ENCODE measurements at regions not wholly inside any gene's neighbourhood (a gene's known extent, or its start where the extent isn't known, plus 50 kb on each side); places are given as distances from the start of the nearest gene placed in this dataset.

DNA sequence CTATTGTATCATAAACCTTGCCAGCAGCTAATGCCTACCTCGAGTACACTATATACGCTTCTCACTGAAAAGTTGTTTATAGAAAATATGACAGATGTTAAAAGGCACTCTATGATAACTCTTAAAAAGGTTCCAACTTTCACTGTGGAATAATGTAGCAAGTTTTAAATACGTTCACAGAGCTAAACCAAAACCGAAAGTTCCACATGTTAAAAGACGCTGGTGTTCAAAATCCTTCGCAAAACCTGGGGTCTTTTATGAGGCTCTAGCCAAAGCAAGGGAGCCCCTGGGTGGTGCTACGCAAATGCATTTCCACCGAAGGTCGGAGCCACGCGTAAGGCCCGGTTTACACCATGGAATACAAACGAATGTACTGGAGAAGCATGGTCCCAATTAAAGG, 103.7 kb upstream of the TENM3 start:
- H3K9me3 ChIP-seq, result no peaks in the 10 kb centered on the region
- TF ChIP-seq, protein P1, sequence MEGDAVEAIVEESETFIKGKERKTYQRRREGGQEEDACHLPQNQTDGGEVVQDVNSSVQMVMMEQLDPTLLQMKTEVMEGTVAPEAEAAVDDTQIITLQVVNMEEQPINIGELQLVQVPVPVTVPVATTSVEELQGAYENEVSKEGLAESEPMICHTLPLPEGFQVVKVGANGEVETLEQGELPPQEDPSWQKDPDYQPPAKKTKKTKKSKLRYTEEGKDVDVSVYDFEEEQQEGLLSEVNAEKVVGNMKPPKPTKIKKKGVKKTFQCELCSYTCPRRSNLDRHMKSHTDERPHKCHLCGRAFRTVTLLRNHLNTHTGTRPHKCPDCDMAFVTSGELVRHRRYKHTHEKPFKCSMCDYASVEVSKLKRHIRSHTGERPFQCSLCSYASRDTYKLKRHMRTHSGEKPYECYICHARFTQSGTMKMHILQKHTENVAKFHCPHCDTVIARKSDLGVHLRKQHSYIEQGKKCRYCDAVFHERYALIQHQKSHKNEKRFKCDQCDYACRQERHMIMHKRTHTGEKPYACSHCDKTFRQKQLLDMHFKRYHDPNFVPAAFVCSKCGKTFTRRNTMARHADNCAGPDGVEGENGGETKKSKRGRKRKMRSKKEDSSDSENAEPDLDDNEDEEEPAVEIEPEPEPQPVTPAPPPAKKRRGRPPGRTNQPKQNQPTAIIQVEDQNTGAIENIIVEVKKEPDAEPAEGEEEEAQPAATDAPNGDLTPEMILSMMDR (IDR thresholded peaks at IDR 0.05), result no peak
- H3K4me1 ChIP-seq, result peaks cover 8 to 13% of the 10 kb centered on the region in 2 donors
- DNase-seq, result peak in 1 of 4 donors; percentile 13
- no peak for ATAC-seq
- no peaks in the 10 kb centered on the region for H3K36me3 ChIP-seq
- intact Hi-C loops (cut with DNase I), result no loop called here
- H3K27ac ChIP-seq, result no peak overlapping the region
- H3K27me3 ChIP-seq, result peaks cover 50 to 80% of the 10 kb centered on the region in 2 donors
- peak overlapping the region in 1 of 2 donors; percentile 9 for H3K4me3 ChIP-seq

GRCh38 chr4:182140547-182140946, 102.7 kb upstream of the TENM3 start:
- TF ChIP-seq, protein P1 (IDR thresholded peaks at IDR 0.05), result no peak
- Histone ChIP-seq H3K4me3 (no peak overlapping the region), H3K27me3 (peaks cover 61 to 91% of the 10 kb centered on the region in 2 donors), H3K9me3 (no peaks in the 10 kb centered on the region), H3K27ac (no peak overlapping the region), H3K36me3 (no peaks in the 10 kb centered on the region), H3K4me1 (peaks cover 8 to 13% of the 10 kb centered on the region in 2 donors)
- ATAC-seq, result no peak
- DNase-seq, result no peak
- intact Hi-C loops (cut with DNase I), result no loop called here

DNA sequence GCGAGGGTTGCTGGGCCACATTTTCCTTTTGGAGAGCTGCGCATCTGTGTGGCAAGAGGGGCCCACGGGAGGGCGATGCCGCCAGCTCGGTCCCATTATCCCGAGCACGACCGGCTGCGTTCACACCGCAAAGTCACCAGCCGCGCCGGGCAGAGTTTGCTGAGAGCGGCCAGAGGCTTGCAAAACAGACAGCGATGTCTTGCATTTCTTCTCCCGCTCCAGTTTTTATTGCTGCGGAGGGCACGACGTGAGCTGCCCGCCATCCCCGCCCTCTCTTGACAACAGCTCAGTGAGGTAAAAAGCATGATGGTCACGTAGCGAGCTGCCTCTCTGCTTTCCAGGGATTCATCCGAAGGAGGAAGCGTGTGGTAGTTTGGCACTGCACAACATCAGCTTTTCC, 102.1 kb upstream of the TENM3 start:
- no peak overlapping the region for H3K27ac ChIP-seq
- no peaks in the 10 kb centered on the region for H3K9me3 ChIP-seq
- peaks cover 8 to 13% of the 10 kb centered on the region in 2 donors for H3K4me1 ChIP-seq
- no peak overlapping the region for H3K4me3 ChIP-seq
- TF ChIP-seq, protein P1 (IDR thresholded peaks at IDR 0.05), result no peak
- DNase-seq (peak in 2 of 4 donors; percentile 13 to 61), ATAC-seq (no peak)
- H3K27me3 ChIP-seq, result peaks cover 66 to 94% of the 10 kb centered on the region in 2 donors
- no peaks in the 10 kb centered on the region for H3K36me3 ChIP-seq
- intact Hi-C loops (cut with DNase I), result no loop called here

- ATAC-seq (peak; percentile 26), DNase-seq (peak in 2 of 4 donors; percentile 16 to 70)
- H3K27ac ChIP-seq, result no peak overlapping the region
- no peaks in the 10 kb centered on the region for H3K36me3 ChIP-seq
- intact Hi-C loops (cut with DNase I), result no loop called here
- TF ChIP-seq, protein P1 (IDR thresholded peaks at IDR 0.05), result no peak
- peaks cover 8 to 13% of the 10 kb centered on the region in 2 donors for H3K4me1 ChIP-seq
- H3K9me3 ChIP-seq, result no peaks in the 10 kb centered on the region
- H3K27me3 ChIP-seq, result peaks cover 73 to 100% of the 10 kb centered on the region in 2 donors
- H3K4me3 ChIP-seq, result peak overlapping the region; percentile 36 to 48
These were observed 100.8 kb upstream of the TENM3 start for GRCh38 chr4:182142176-182143085.

DNA sequence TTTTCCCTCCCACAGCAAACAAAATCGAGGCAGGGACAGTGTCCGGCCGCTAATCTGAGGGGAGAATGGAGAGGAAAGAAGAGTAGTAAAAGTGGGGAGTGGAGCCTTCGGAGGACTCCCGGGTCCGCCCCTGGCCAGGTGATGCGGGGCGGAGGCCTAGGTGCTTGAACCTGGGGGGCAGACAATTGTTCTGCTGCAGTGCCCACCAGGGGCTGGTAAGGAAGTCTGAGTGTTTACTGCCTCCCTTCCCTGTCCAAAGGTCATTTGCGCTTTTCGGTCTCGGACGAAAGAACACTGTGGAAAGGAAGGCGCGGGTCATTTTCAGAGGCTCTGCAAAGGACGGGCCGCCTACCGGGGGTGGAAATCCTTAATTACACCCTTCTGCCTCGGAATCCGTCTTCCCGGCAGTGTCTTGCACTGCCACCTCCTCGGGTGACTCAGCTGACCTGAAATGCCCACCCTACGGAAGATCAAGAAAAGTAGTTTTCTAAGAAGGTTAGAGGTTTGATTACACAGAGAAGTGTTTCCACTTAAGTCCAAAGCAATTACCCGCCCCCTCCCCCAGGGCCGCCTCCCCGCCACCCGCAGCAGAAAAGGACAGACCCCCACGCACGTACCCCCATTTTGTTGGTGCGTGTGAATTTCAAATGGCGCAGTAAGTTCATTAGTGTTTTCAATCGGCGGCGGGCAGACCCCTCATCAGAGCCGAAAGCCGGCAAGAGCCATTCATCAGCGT, 99.9 kb upstream of the TENM3 start:
- DNase-seq, result peak in 1 of 4 donors; percentile 7
- no peak overlapping the region for H3K27ac ChIP-seq

More for the DNA sequence above, 99.9 kb upstream of the TENM3 start:
- Histone ChIP-seq H3K4me3 (peak overlapping the region; percentile 36 to 48), H3K4me1 (peaks cover 8 to 13% of the 10 kb centered on the region in 2 donors), H3K27me3 (peaks cover 73 to 98% of the 10 kb centered on the region in 2 donors), H3K36me3 (no peaks in the 10 kb centered on the region), H3K9me3 (no peaks in the 10 kb centered on the region)
- TF ChIP-seq, protein P1 (IDR thresholded peaks at IDR 0.05), result no peak
- ATAC-seq, result peak; percentile 14
- intact Hi-C loops (cut with DNase I), result no loop called here
